Central memory CD4-positive, alpha-beta T cell (primary cell): ENCODE measurements at regions not wholly inside any gene's neighbourhood (a gene's known extent, or its start where the extent isn't known, plus 50 kb on each side); places are given as distances from the start of the nearest gene placed in this dataset.
"Not testable (repeated sequence)": the region's sequence is repeated elsewhere in the genome, so short reads cannot be mapped to it uniquely, and the experiment has no call there.

Experiments used
- DNase-seq: peaks from one replicate; pipeline ENCODE4 v3.0.0; 2022

GRCh38 chr2:234861841-234862735 lies 89.7 kb upstream of the SH3BP4 start:
- no peak for DNase-seq

GRCh38 chr2:234859330-234859872 lies 92.4 kb upstream of the SH3BP4 start:
- DNase-seq, result not testable (repeated sequence)

GRCh38 chr2:234858790-234859329 lies 93.0 kb upstream of the SH3BP4 start:
- no peak for DNase-seq

GRCh38 chr2:234858145-234858544 lies 93.7 kb upstream of the SH3BP4 start:
- no peak for DNase-seq

- no peak for DNase-seq
Observed at GRCh38 chr2:234853729-234854128, 98.1 kb upstream of the SH3BP4 start.

GRCh38 chr2:234852941-234853340 lies 98.9 kb upstream of the SH3BP4 start:
- DNase-seq, result no peak

- no peak for DNase-seq
Observed at GRCh38 chr2:234852035-234852434, 99.8 kb upstream of the SH3BP4 start.

- DNase-seq, result no peak
Observed at GRCh38 chr2:234851451-234851850, 100.4 kb upstream of the SH3BP4 start.

GRCh38 chr2:234850818-234851217 lies 101.0 kb upstream of the SH3BP4 start:
- DNase-seq, result no peak

- DNase-seq, result no peak
Observed at GRCh38 chr2:234849678-234850077, 102.1 kb upstream of the SH3BP4 start.

GRCh38 chr2:234848578-234848977 lies 103.2 kb upstream of the SH3BP4 start:
- DNase-seq, result no peak

- DNase-seq, result no peak
Observed at GRCh38 chr2:234847639-234848038, 104.2 kb upstream of the SH3BP4 start.

- no peak for DNase-seq
Observed at GRCh38 chr2:234847364-234847635, 104.5 kb upstream of the SH3BP4 start.

GRCh38 chr2:234846599-234847363 lies 105.0 kb upstream of the SH3BP4 start:
- DNase-seq, result no peak

GRCh38 chr2:234845602-234846590 lies 105.9 kb upstream of the SH3BP4 start:
- no peak for DNase-seq

GRCh38 chr2:234843411-234843810 lies 108.4 kb upstream of the SH3BP4 start:
- DNase-seq, result no peak

- DNase-seq, result no peak
Observed at GRCh38 chr2:234842753-234843152, 109.1 kb upstream of the SH3BP4 start.

- DNase-seq, result no peak
Observed at GRCh38 chr2:234841321-234842015, 110.3 kb upstream of the SH3BP4 start.

GRCh38 chr2:234840336-234840735 lies 111.5 kb upstream of the SH3BP4 start:
- no peak for DNase-seq

- no peak for DNase-seq
Observed at GRCh38 chr2:234839285-234839684, 112.5 kb upstream of the SH3BP4 start.

GRCh38 chr2:234836271-234836670 lies 115.5 kb upstream of the SH3BP4 start:
- DNase-seq, result no peak

GRCh38 chr2:234835738-234836137 lies 116.1 kb upstream of the SH3BP4 start:
- DNase-seq, result no peak
